GM21528 (cell line): ENCODE measurements at regions not wholly inside any gene's neighbourhood (a gene's known extent, or its start where the extent isn't known, plus 50 kb on each side); places are given as distances from the start of the nearest gene placed in this dataset.
"Not testable (repeated sequence)": the region's sequence is repeated elsewhere in the genome, so short reads cannot be mapped to it uniquely, and the experiment has no call there.

Experiments
- ATAC-seq: cut with Tn5 transposase; IDR thresholded peaks from one replicate; pipeline ENCODE4 v1.9.1; 2021; ENCODE audit warnings: mild to moderate bottlenecking, moderate library complexity; ENCODE audit not compliant: unreplicated experiment, low FRiP score

DNA sequence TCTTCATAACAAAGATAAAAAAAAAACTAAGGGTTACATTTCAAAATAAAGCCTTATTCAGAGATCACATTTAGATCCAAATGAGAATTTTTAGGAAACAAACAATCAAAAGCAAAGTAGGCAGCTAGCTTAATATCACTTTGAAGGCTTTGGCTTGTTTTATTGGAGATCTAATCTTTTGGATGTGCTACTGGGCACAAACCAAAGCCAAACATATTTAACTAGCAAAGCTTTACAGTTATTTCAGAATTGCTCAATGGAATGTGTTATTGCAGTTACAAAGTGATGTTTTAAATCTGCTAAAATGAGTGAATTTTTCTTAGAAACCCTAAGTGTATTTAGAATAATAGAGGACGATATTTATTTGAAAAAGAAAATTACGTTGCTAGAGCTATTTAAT is 114.7 kb upstream of the KLHL1 start:
- ATAC-seq: no peak

DNA sequence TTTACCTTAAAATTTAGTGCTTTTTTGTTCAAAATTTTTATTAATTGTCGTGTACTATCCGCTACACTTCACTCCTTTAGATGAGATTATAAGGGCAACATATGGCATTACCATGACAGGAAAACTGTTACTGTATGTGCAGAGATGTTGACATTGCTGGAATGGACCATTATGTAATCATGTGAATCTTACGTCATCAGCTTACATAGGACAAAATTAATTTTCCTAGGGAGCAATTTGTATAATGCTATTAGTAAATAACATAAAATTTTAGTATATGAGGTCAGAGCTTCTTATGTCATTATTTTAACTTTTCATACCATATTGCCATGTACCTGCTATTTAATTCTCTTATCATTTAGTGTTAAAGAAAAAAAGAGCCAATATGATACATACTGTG is 110.4 kb upstream of the KLHL1 start:
- ATAC-seq: no peak

DNA sequence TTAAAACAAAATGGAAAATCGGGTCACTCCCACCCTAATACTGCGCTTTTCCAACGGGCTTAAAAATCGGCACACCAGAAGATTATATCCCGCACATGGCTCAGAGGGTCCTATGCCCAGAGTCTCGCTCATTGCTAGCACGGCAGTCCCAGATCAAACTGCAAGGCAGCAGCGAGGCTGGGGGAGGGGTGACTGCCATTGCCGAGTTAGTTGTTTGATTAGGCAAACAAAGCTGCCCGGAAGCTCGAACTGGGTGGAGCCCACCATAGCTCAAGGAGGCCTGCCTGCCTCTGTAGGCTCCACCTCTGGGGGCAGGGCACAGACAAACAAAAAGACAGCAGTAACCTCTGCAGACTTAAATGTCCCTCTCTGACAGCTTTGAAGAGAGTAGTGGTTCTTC is 100.7 kb upstream of the KLHL1 start:
- not testable (repeated sequence) for ATAC-seq

DNA sequence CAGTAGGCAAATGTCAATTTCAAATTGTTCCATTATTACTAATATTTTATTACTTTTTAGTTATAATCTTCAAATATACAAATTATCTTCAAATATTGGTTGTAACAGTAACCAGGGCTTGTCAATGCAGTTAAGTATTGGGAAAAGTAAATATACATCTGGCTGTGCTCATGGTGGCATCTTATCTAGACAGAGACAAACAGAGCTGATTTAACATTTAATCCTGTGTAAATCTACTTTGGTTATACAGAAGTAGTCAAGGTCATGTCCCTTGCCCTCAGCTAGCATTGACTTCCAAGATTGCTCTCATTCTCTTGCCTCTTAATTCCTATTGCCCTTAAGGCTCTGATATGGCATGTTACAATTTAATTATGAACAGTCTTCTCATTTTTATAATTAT is 98.4 kb upstream of the KLHL1 start:
- no peak for ATAC-seq

DNA sequence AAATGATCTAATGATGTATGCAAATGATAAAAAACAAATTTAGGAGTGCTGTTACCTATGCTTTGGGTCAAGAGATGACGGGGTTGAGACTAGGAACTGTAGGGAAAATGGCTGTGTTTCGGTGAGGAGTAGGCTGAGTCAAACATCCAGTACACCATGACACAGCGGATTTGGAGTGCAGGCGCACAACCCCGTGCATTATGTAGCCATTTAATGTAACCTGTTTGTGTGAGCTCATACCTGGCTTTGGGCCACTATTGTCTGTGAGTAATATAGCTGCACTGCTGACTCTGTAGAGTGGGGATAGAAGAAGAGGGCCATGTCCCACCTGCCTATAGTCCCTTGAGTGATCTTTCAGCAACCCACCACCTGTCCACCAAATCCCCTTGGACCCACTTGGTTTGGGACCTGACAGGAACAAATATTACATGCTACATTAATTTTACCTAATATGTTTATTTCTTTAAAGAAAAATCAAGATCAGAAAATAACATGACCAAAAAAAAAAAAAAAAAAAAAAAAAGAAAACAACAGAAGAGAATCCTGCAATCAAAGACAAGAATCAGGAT is 95.5 kb upstream of the KLHL1 start:
- no peak for ATAC-seq

DNA sequence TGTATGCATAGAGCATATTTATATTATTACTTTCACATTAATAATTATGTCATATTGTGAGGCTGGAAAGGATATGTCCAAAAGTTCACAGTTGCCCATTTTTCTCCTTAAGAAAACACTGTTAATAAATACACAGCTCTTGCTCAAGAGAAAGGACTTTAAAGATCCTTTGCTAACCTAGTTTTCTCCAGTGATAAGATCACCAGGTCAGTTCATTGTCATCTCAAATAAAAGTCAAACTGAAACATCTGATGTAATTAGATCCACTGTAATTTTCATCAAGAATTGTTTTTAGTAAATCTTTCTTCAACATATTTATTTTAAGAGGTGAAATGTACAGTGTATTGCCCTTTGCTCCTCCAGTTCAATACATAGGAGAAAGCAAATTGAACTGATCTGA is 82.8 kb upstream of the KLHL1 start:
- no peak for ATAC-seq

DNA sequence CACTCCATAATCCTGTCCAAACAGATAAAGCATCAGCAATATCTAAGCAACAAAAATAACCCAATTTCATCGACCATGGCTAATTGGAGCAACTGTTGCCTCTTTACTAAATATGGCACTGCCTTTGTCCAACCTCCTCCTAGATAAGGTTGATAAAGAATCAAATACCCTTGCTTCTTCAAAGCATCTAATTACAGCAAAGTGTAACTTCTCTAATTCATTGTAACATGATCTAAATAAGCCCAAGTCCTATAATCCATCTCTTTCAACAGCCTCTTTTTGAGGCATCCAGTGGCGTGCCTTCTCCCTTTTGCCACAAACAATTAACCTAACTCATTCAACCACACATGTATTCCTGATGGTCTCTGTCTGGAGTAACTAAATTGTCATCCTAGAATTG is 81.7 kb upstream of the KLHL1 start:
- ATAC-seq: no peak

DNA sequence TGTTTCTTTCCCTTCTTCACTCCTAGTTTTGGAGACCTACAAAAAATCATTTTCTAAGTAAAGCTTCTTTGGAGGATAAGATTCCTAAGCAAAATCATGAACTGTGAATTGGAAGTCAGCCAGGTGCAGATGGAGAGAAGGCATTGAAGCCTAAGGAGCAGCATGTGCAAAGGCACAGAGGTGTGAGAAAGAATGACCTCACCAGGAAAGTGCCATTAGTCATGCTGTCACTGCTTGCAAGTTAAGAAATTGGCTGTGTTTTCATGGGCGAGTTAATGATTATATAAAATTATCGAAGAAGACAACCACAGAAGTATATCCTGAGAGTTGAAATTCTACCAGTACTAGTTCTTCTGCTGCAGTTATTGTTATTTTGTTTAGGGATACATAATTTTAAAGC is 80.3 kb upstream of the KLHL1 start:
- no peak for ATAC-seq

DNA sequence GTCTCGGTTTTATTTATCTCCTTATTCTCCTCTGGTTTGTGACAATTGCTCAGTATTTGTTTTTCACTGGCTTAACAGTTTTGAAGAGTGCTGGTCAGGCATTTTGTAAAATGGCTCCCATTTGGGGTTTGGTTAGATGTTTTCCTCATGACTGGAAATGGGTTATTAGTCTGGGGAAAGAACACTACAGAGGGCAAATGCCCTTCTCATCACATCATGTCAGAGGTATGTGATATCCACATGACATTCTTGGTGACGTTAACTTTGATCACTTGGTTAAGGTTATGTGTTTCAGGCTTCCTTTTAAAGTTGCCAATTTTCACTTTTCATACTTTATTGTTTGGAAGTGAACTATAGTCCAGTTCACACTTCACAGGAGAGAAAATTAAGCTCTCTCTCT is 74.8 kb upstream of the KLHL1 start:
- no peak for ATAC-seq
